Naive thymus-derived CD8-positive, alpha-beta T cell (primary cell): ENCODE measurements at regions not wholly inside any gene's neighbourhood (a gene's known extent, or its start where the extent isn't known, plus 50 kb on each side); places are given as distances from the start of the nearest gene placed in this dataset.

ENCODE experiments used
- ATAC-seq, 2 donors: fragments of 150-1000 bp; cut with Tn5 transposase in 1 of 2; sonication (Bioruptor Pico), chemical (Tn5 transposase) in 1 of 2; 1 replicate in 1 of 2; 2 replicates in 1 of 2; pipeline ENCODE4 v1.10.0; 2021; ENCODE audit warnings: mild to moderate bottlenecking in 2 of 2, moderate library complexity in 2 of 2
- POLR2A ChIA-PET: fragments of 350-600 bp; sonication (Branson Sonifier 250); formaldehyde crosslinking; loops from one replicate; lab custom pipeline; 2021; ENCODE audit warnings: antibody characterized with exemption; lab: Charles Lee
- DNase-seq, 10 donors: peaks; one replicate each; pipeline versions ENCODE4 v3.0.0 to v3.0.0-alpha.2; 2020 to 2022
- H3K27ac Mint-ChIP-seq, 10 donors: one replicate each; pipeline ENCODE4 v1.8.0; 2020 to 2022; ENCODE audit warnings: mild to moderate bottlenecking in 10 of 10, mixed read lengths in 10 of 10, moderate library complexity in 4 of 10, inconsistent platforms in 1 of 10
- H3K27me3 Mint-ChIP-seq, 5 donors: one replicate each; pipeline ENCODE4 v1.8.0; 2021 to 2022; ENCODE audit warnings: mixed read lengths in 5 of 5
- H3K36me3 Mint-ChIP-seq, 3 donors: one replicate each; pipeline ENCODE4 v1.8.0; 2020 to 2022; ENCODE audit warnings: mixed read lengths in 3 of 3, mild to moderate bottlenecking in 2 of 3, inconsistent platforms in 1 of 3
- H3K4me1 Mint-ChIP-seq, 4 donors: one replicate each; pipeline ENCODE4 v1.8.0; 2021 to 2022; ENCODE audit warnings: mixed read lengths in 4 of 4
- H3K4me3 Mint-ChIP-seq, 10 donors: one replicate each; pipeline ENCODE4 v1.8.0; 2020 to 2022; ENCODE audit warnings: mild to moderate bottlenecking in 10 of 10, mixed read lengths in 10 of 10, moderate library complexity in 6 of 10, inconsistent platforms in 1 of 10
- H3K9me3 Mint-ChIP-seq, 9 donors: one replicate each; pipeline ENCODE4 v1.8.0; 2020 to 2022; ENCODE audit warnings: mixed read lengths in 9 of 9, mild to moderate bottlenecking in 3 of 9, inconsistent platforms in 1 of 9, moderate library complexity in 1 of 9

DNA sequence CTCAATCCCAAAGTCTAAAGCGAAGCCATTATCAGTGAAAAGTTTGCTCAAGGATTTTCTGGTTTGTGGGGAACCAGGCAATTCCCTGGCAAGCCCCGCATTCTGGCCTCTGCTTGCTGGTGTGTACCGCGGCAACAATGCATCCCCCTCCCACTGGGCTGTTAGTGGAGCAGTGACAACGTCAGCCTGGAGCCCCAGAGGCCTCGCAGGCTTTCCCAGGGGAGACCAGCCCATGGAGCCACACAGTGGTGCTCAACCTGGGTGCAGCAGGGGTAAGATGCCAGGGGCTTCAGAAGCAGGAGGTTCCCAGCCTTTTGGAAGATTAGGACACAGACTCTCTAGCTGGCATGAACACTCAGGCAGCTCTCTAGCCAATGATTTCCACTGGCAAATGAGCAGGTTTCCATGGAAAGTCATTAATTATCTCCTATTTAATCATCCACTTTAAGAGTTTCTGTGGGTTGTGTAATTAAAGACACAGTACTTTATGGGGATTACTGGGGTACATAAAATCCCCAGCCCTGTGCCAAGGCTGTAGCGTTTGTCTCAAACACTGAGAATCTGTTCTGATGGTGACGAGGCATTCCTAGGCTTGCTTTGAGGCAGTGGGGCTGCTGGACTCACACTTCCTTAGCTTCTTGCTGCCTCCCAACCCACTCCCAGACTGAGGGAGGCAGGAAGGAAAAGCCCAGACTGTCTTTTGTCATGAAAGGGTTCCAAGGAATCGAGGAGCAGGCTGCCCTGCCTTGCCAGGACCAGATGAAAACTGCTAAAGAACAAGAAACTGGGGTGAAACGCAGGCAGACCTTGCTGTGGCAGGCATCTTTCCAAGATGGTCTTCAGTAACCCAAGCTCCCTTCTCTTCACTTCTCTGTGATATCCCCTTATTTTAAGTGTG is 411.9 kb upstream of the SHH start:
- no peak for ATAC-seq
- peaks cover 4 to 28% (median 12%) of the 10 kb centered on the region in 5 donors for H3K27me3 Mint-ChIP-seq
- H3K9me3 Mint-ChIP-seq = peaks cover 0 to 6% (median 0%) of the 10 kb centered on the region in 9 donors
- no peak for DNase-seq
- peak overlapping the region in 1 of 10 donors; percentile 36 for H3K27ac Mint-ChIP-seq
- peaks cover 0 to 3% (median 0%) of the 10 kb centered on the region in 4 donors for H3K4me1 Mint-ChIP-seq
- POLR2A ChIA-PET = no interaction called here
- no peak overlapping the region for H3K4me3 Mint-ChIP-seq
- H3K36me3 Mint-ChIP-seq = no peaks in the 10 kb centered on the region

DNA sequence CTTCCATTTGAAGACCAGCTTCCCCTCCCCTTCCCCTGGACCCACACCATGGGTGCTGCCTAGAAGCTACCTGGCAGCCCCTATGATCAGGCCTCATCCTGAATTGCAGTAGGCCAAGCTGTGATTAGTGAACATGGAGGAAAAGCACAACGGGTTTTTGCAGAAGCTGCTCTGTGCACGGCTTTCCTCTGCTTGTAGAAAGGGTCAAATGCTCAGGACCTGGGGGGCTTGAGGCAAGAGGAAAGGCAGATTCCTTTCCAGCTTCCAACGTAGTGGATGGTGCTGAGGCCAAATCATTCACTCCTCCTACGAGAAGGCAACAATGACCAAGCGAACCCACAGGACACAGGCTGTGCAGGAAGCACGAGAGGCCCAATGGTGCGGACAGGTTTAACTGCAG is 410.3 kb upstream of the SHH start:
- Mint-ChIP-seq H3K27me3 (peaks cover 4 to 37% (median 12%) of the 10 kb centered on the region in 5 donors), H3K4me1 (peaks cover 0 to 5% (median 0%) of the 10 kb centered on the region in 4 donors), H3K9me3 (peaks cover 0 to 6% (median 0%) of the 10 kb centered on the region in 9 donors), H3K4me3 (no peak overlapping the region), H3K27ac (no peak overlapping the region), H3K36me3 (no peaks in the 10 kb centered on the region)
- POLR2A ChIA-PET = no interaction called here
- ATAC-seq (no peak), DNase-seq (no peak)

DNA sequence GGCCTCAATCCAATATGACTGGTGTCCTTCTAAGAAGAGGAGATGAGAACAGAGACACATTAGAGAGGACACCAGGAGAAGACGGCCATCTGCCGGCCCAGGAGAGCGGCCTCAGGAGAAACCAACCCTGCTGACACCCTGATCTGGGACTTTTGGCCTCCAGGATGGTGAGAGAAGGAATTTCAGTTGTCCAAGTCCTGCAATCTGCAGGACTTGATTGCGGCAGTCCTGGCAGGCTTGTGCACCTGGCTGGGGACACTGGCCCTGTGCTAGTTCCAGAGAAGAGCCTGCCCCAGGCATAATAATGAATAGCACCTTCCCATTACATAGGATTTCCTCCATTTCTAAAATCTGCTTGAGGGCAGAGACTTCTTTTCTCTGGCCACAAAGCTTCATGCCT is 409.9 kb upstream of the SHH start:
- Mint-ChIP-seq H3K9me3 (peaks cover 0 to 4% (median 0%) of the 10 kb centered on the region in 9 donors), H3K4me3 (no peak overlapping the region), H3K27me3 (peaks cover 3 to 38% (median 12%) of the 10 kb centered on the region in 5 donors), H3K4me1 (peaks cover 0 to 5% (median 0%) of the 10 kb centered on the region in 4 donors), H3K27ac (no peak overlapping the region), H3K36me3 (no peaks in the 10 kb centered on the region)
- POLR2A ChIA-PET = no interaction called here
- DNase-seq = no peak
- ATAC-seq = no peak

DNA sequence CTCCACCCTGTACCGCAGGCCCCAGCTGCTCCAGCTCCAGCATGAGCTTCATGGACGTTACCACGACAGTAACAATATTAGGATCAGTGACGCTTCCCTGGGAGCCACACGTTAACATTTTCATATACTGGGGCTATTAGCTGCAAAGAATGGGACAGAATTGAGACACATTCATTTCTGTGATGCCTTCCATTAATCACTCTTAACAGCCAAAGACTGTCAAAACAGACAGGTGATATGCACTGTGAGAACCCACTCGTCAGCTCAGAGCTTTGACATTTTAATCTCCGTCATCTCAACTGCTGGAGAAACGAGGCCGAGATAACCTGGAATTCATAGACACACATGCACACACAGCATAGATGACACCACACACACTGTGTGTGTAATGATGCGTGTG is 408.4 kb upstream of the SHH start:
- Mint-ChIP-seq H3K9me3 (peaks cover 0 to 4% (median 0%) of the 10 kb centered on the region in 9 donors), H3K4me3 (no peak overlapping the region), H3K4me1 (peaks cover 0 to 7% (median 0%) of the 10 kb centered on the region in 4 donors), H3K27ac (peak overlapping the region in 1 of 10 donors; percentile 58), H3K27me3 (peaks cover 3 to 33% (median 9%) of the 10 kb centered on the region in 5 donors), H3K36me3 (no peaks in the 10 kb centered on the region)
- POLR2A ChIA-PET = no interaction called here
- no peak for ATAC-seq
- no peak for DNase-seq

- Mint-ChIP-seq H3K9me3 (peaks cover 0 to 4% (median 0%) of the 10 kb centered on the region in 9 donors), H3K4me1 (peaks cover 0 to 7% (median 0%) of the 10 kb centered on the region in 4 donors), H3K4me3 (no peak overlapping the region), H3K36me3 (no peaks in the 10 kb centered on the region), H3K27ac (peak overlapping the region in 1 of 10 donors; percentile 58), H3K27me3 (peaks cover 3 to 33% (median 9%) of the 10 kb centered on the region in 5 donors)
- POLR2A ChIA-PET = no interaction called here
- ATAC-seq = no peak
- DNase-seq = no peak
Observed at GRCh38 chr7:156220078-156220605, 407.9 kb upstream of the SHH start.

- H3K27ac Mint-ChIP-seq = no peak overlapping the region
- ATAC-seq (no peak), DNase-seq (no peak)
- H3K4me1 Mint-ChIP-seq = peaks cover 0 to 7% (median 0%) of the 10 kb centered on the region in 4 donors
- H3K4me3 Mint-ChIP-seq = no peak overlapping the region
- peaks cover 3 to 29% (median 8%) of the 10 kb centered on the region in 5 donors for H3K27me3 Mint-ChIP-seq
- no peaks in the 10 kb centered on the region for H3K36me3 Mint-ChIP-seq
- POLR2A ChIA-PET = no interaction called here
- H3K9me3 Mint-ChIP-seq = no peaks in the 10 kb centered on the region
Observed at GRCh38 chr7:156219307-156220077, 407.2 kb upstream of the SHH start.

DNA sequence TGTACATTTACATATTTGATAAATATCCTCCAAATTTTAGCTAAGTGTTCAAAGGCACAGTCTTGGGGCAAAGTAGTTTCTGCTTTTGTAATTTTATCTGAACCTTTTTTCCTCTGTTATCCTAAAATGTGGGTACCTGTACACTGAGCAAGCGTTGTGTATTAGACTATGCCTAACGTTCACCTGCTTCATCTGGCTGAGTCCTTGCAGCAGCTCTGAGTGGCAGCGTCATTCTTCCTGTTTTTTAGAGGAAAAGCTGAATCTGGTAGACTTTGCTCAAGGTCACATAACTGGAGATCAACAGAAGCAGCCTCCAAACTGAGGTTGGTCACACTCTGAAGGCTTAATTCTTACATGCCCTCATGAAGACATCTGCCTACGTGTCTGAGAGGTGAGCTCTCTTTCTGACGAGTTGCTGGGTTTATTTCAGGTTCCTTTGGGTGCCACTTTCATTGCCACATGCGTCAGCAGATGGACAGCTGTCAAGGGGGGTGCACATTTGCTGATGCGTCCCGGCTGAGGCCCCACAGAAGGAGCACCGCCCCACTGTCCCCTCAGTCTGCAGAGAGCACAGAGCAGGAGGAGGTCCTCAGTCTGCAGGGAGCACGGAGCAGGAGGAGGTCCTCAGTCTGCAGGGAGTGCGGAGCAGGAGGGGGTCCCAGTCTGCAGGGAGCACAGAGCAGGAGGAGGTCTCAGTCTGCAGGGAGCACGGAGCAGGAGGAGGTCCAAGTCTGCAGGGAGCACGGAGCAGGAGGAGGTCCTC is 406.5 kb upstream of the SHH start:
- peaks cover 0 to 6% (median 0%) of the 10 kb centered on the region in 4 donors for H3K4me1 Mint-ChIP-seq
- POLR2A ChIA-PET = no interaction called here
- H3K36me3 Mint-ChIP-seq = no peaks in the 10 kb centered on the region
- H3K9me3 Mint-ChIP-seq = no peaks in the 10 kb centered on the region
- no peak overlapping the region for H3K27ac Mint-ChIP-seq
- no peak for ATAC-seq
- peaks cover 3 to 27% (median 8%) of the 10 kb centered on the region in 5 donors for H3K27me3 Mint-ChIP-seq
- no peak overlapping the region for H3K4me3 Mint-ChIP-seq
- DNase-seq = no peak

- H3K4me3 Mint-ChIP-seq = no peak overlapping the region
Observed at GRCh38 chr7:156217803-156218202, 405.5 kb upstream of the SHH start.

GRCh38 chr7:156209087-156209486 is 396.8 kb upstream of the SHH start:
- no peak for ATAC-seq
- POLR2A ChIA-PET = no interaction called here

More at GRCh38 chr7:156217803-156218202, 405.5 kb upstream of the SHH start:
- DNase-seq = no peak
- Mint-ChIP-seq H3K27me3 (peaks cover 0 to 22% (median 8%) of the 10 kb centered on the region in 5 donors), H3K27ac (no peak overlapping the region), H3K9me3 (no peaks in the 10 kb centered on the region), H3K36me3 (no peaks in the 10 kb centered on the region), H3K4me1 (peaks cover 0 to 3% (median 0%) of the 10 kb centered on the region in 4 donors)
- POLR2A ChIA-PET = no interaction called here
- no peak for ATAC-seq

DNA sequence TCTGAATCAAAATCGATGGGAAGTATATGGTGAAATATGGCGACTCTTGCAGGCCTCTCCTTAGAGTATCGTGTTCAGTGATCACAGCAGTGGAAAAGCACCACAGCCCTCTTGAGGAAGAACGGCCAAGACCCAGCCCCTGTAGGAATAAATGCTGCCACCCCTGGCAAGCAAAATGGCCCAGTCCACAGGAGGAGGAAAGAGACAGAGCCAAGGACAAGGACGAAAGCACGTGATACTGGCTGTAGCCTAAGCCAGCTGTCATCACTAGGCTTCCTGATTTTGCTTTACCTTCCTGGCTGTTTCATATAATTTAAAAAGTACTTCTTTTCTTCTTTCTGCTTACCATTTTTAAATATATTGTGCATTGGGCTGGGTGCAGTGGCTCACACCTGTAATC is 395.0 kb upstream of the SHH start:
- H3K9me3 Mint-ChIP-seq = no peaks in the 10 kb centered on the region

More at GRCh38 chr7:156209087-156209486, 396.8 kb upstream of the SHH start:
- Mint-ChIP-seq H3K27ac (no peak overlapping the region), H3K4me1 (no peaks in the 10 kb centered on the region), H3K4me3 (no peak overlapping the region), H3K36me3 (no peaks in the 10 kb centered on the region), H3K9me3 (no peaks in the 10 kb centered on the region), H3K27me3 (peaks cover 0 to 8% (median 0%) of the 10 kb centered on the region in 5 donors)
- no peak for DNase-seq

DNA sequence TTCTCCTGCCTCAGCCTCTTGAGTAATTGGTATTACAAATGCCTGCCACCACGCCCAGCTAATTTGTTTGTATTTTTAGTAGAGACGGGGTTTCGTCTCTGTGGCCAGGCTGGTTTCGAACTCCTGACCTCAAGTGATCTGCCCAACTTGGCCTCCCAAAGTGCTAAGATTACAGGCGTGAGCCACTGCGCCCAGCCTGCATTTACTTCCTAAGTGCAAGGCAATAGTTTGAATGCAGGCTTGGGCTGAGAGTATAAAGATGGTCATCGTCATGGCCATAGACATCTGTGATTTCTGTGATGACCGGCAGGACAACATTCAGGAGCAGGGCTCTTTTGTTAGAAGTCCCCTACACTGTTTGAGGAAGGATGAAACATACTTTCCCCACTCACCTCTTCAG is 393.9 kb upstream of the SHH start:
- Mint-ChIP-seq H3K36me3 (no peaks in the 10 kb centered on the region), H3K4me1 (no peaks in the 10 kb centered on the region), H3K27ac (no peak overlapping the region), H3K4me3 (no peak overlapping the region), H3K9me3 (no peaks in the 10 kb centered on the region), H3K27me3 (peaks cover 0 to 8% (median 0%) of the 10 kb centered on the region in 5 donors)
- no peak for DNase-seq
- no peak for ATAC-seq
- POLR2A ChIA-PET = no interaction called here

More for the DNA sequence above, 395.0 kb upstream of the SHH start:
- POLR2A ChIA-PET = no interaction called here
- Mint-ChIP-seq H3K36me3 (no peaks in the 10 kb centered on the region), H3K4me3 (no peak overlapping the region), H3K4me1 (no peaks in the 10 kb centered on the region), H3K27ac (no peak overlapping the region), H3K27me3 (peaks cover 0 to 8% (median 0%) of the 10 kb centered on the region in 5 donors)
- DNase-seq (no peak), ATAC-seq (no peak)

- peaks cover 0 to 6% (median 0%) of the 10 kb centered on the region in 5 donors for H3K27me3 Mint-ChIP-seq
- no peaks in the 10 kb centered on the region for H3K36me3 Mint-ChIP-seq
- no peak for DNase-seq
- H3K27ac Mint-ChIP-seq = no peak overlapping the region
- POLR2A ChIA-PET = no interaction called here
- no peak overlapping the region for H3K4me3 Mint-ChIP-seq
- H3K4me1 Mint-ChIP-seq = no peaks in the 10 kb centered on the region
- ATAC-seq = no peak
- no peaks in the 10 kb centered on the region for H3K9me3 Mint-ChIP-seq
Observed at GRCh38 chr7:156204820-156205219, 392.6 kb upstream of the SHH start.
